ENCODE measurements at regions not wholly inside any gene's neighbourhood (a gene's known extent, or its start where the extent isn't known, plus 50 kb on each side); places are given as distances from the start of the nearest gene placed in this dataset.

DNA sequence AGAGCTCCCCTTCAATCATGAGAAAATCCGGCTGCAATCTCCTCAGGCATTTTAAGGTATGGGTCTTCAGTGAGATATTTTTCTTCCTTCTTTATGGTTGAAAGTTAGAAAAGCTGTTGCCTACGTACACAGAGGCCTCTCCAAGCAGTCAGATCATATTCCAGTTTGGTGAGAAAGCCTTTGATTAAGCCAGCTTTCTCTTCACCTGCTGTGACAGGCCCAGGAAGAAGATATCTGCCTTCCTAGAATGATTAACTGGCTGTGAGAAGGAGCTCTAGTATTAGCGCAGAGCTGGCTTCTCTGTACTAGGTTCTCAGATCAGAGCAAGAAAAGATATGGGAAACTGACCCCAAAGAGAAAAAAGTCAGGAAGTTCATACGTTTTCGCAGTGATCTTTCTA lies 585.0 kb upstream of the CHAC2 start:
- no peaks in the 10 kb centered on the region for H3K27me3 Mint-ChIP-seq
- peaks cover 0 to 18% (median 9%) of the 10 kb centered on the region in 3 donors for H3K4me1 Mint-ChIP-seq
- peak overlapping the region in 2 of 7 donors; percentile 13 to 17 for H3K4me3 Mint-ChIP-seq
- Histone ChIP-seq H3K27ac (ENCODE audit: low read depth, low read length) (no peak overlapping the region), H3K4me1 (ENCODE audit: insufficient read depth, low read length) (no peaks in the 10 kb centered on the region), H3K4me3 (ENCODE audit: low read length) (no peak overlapping the region), H3K36me3 (ENCODE audit: insufficient read depth, low read length) (no peaks in the 10 kb centered on the region), H3K9me3 (ENCODE audit: low read length) (no peaks in the 10 kb centered on the region), H3K27me3 (ENCODE audit: insufficient read depth, low read length, poor library complexity, severe bottlenecking) (no peaks in the 10 kb centered on the region)
- no peak for DNase-seq
- H3K27ac Mint-ChIP-seq, result peak overlapping the region in 5 of 8 donors; percentile 15 to 82 (median 60)
- ChIA-PET CTCF (no interaction called here), POLR2A (no interaction called here)
- no peaks in the 10 kb centered on the region for H3K9me3 Mint-ChIP-seq
- no peaks in the 10 kb centered on the region for H3K36me3 Mint-ChIP-seq

DNA sequence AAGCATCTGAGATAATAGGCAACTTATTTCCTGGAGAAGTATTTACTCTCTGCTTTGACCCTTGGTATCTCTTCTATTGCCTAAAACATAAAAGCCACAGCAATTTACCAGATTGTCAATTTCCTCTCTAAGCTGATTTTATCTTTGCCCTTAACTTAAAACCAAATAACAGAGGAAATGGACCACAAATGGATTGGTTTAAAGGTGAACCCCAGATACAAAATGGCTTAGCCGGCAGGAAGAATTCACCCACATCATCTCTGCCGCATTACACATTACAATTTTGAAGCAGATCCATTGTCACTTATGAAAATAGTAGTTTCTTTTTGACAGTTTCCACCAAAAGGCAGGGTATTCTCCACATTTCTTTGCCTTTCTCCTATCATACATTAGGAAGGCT lies 585.8 kb upstream of the CHAC2 start:
- Mint-ChIP-seq H3K27me3 (no peaks in the 10 kb centered on the region), H3K4me1 (peaks cover 0 to 18% (median 9%) of the 10 kb centered on the region in 3 donors), H3K9me3 (no peaks in the 10 kb centered on the region), H3K4me3 (peak overlapping the region in 3 of 7 donors; percentile 16 to 52 (median 51)), H3K36me3 (no peaks in the 10 kb centered on the region), H3K27ac (peak overlapping the region in 6 of 8 donors; percentile 15 to 82 (median 42))
- Histone ChIP-seq H3K27me3 (ENCODE audit: insufficient read depth, low read length, poor library complexity, severe bottlenecking) (no peaks in the 10 kb centered on the region), H3K27ac (ENCODE audit: low read depth, low read length) (no peak overlapping the region), H3K36me3 (ENCODE audit: insufficient read depth, low read length) (no peaks in the 10 kb centered on the region), H3K4me1 (ENCODE audit: insufficient read depth, low read length) (no peaks in the 10 kb centered on the region), H3K4me3 (ENCODE audit: low read length) (no peak overlapping the region), H3K9me3 (ENCODE audit: low read length) (no peaks in the 10 kb centered on the region)
- ChIA-PET POLR2A (no interaction called here), CTCF (no interaction called here)
- peak in 1 of 5 donors; percentile 11 for DNase-seq

DNA sequence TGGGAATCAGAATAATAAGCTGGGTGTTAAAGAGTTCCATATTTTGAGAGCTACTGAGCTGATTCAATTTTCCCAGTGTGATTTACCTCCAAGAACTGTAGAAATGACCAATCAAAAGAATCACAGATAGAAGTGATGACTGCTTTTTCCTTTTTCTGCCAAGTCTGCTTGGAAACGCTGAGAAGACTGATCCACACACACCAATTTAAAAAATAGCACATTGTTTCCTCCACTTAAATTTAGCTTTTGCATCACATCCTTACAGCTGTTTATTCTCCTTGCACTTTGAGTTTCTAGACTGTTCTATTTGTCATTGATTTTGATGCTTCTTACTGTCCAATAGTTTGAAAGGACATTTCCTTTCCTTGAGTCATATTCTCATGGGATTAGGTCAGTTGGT lies 590.3 kb upstream of the CHAC2 start:
- ChIA-PET CTCF (no interaction called here), POLR2A (no interaction called here)
- Mint-ChIP-seq H3K36me3 (no peaks in the 10 kb centered on the region), H3K4me3 (no peak overlapping the region), H3K4me1 (peaks cover 0 to 12% (median 9%) of the 10 kb centered on the region in 3 donors), H3K9me3 (peaks cover 0 to 1% (median 0%) of the 10 kb centered on the region in 5 donors), H3K27me3 (no peaks in the 10 kb centered on the region), H3K27ac (no peak overlapping the region)
- DNase-seq, result no peak
- Histone ChIP-seq H3K27ac (ENCODE audit: low read depth, low read length) (no peak overlapping the region), H3K4me1 (ENCODE audit: insufficient read depth, low read length) (no peaks in the 10 kb centered on the region), H3K36me3 (ENCODE audit: insufficient read depth, low read length) (no peaks in the 10 kb centered on the region), H3K27me3 (ENCODE audit: insufficient read depth, low read length, poor library complexity, severe bottlenecking) (no peaks in the 10 kb centered on the region), H3K9me3 (ENCODE audit: low read length) (no peaks in the 10 kb centered on the region), H3K4me3 (ENCODE audit: low read length) (no peak overlapping the region)

DNA sequence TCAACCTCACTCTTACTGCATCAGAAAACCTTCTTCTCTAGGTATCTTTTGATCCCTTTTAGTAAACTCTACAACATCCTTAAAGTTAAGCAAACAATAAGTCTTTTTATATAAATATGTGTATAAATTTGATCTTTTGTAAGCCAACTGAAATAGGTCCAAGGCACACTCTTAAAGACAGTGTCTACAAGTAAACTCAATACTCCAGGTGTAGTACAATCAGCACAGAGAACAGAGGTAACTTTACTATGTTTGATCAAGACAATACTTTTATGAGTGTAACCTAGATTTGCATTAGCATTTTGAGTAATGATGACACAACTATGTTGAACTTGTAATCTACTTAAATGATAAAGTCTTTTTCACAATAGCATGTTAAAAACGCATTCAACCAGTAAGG lies 593.1 kb upstream of the CHAC2 start:
- Mint-ChIP-seq H3K4me3 (no peak overlapping the region), H3K27me3 (no peaks in the 10 kb centered on the region), H3K4me1 (no peaks in the 10 kb centered on the region), H3K36me3 (peaks cover 0 to 3% (median 0%) of the 10 kb centered on the region in 3 donors), H3K9me3 (peaks cover 0 to 1% (median 0%) of the 10 kb centered on the region in 5 donors), H3K27ac (no peak overlapping the region)
- no peak for DNase-seq
- H3K36me3 ChIP-seq (ENCODE audit: insufficient read depth, low read length), result no peaks in the 10 kb centered on the region
- H3K4me1 ChIP-seq (ENCODE audit: insufficient read depth, low read length), result no peaks in the 10 kb centered on the region
- ChIA-PET CTCF (no interaction called here), POLR2A (no interaction called here)
- H3K27me3 ChIP-seq (ENCODE audit: insufficient read depth, low read length, poor library complexity, severe bottlenecking), result no peaks in the 10 kb centered on the region
- H3K4me3 ChIP-seq (ENCODE audit: low read length), result no peak overlapping the region
- no peak overlapping the region for H3K27ac ChIP-seq (ENCODE audit: low read depth, low read length)
- no peaks in the 10 kb centered on the region for H3K9me3 ChIP-seq (ENCODE audit: low read length)

DNA sequence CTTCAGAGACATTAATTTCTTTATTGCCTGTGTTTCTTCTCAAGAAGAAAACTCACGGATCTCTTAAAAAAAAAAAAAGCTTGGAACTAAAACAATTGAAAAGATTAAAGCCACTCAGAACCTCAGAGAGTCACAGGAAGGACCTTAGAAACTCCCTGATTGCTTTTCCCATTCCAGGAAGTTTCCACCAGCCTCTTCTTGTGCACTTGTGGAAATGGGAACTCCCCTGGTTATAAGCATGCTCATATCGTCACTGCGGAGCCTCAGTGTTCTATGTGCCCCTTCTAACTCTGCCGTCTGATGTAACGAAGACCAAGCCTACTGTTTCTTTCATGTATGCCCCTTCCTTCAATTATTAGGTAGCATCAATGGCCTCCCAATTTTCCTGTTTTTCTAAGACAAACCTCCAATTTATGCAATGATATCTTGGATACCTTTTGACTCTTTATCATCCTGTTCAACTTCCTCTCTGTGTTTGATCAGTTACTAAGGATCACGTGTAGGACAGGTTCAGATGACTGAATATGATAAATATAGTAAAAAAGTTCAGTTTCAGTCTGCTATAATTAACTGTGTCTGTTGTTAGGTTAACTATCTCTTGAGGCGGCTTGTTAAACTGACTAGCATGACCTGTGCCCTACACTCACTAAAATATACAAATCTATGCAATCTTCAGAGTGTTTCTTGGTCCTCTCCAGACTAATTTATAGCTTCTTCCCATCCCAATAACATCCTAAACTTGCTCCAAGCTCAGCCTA lies 593.7 kb upstream of the CHAC2 start:
- H3K4me3 Mint-ChIP-seq, result no peak overlapping the region
- ChIA-PET POLR2A (no interaction called here), CTCF (no interaction called here)
- H3K4me1 Mint-ChIP-seq, result no peaks in the 10 kb centered on the region
- no peaks in the 10 kb centered on the region for H3K27me3 ChIP-seq (ENCODE audit: insufficient read depth, low read length, poor library complexity, severe bottlenecking)
- no peaks in the 10 kb centered on the region for H3K27me3 Mint-ChIP-seq
- H3K9me3 ChIP-seq (ENCODE audit: low read length), result no peaks in the 10 kb centered on the region
- H3K9me3 Mint-ChIP-seq, result peaks cover 0 to 1% (median 0%) of the 10 kb centered on the region in 5 donors
- H3K27ac Mint-ChIP-seq, result no peak overlapping the region
- DNase-seq, result no peak
- no peaks in the 10 kb centered on the region for H3K36me3 ChIP-seq (ENCODE audit: insufficient read depth, low read length)
- H3K36me3 Mint-ChIP-seq, result peaks cover 0 to 3% (median 0%) of the 10 kb centered on the region in 3 donors
- no peaks in the 10 kb centered on the region for H3K4me1 ChIP-seq (ENCODE audit: insufficient read depth, low read length)
- no peak overlapping the region for H3K4me3 ChIP-seq (ENCODE audit: low read length)
- H3K27ac ChIP-seq (ENCODE audit: low read depth, low read length), result no peak overlapping the region

DNA sequence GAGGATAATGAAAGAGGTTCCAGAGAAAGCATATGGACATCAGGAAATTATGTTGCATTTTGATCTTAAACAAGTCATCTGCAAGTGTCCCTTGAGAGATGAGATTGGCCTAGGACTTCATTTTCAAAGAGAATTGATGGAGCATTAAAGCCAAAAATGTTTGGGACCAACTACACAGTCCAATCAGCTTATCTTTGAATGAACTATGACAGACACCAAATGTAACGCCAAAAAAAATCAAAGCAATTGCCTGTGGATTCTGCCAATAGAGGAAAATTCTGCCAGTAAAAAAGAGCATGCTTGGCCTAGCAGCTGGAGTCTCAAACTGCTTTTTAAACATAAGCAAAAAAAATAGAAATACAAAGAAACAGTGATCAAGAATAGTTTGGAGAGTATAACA lies 594.5 kb upstream of the CHAC2 start:
- ChIA-PET CTCF (no interaction called here), POLR2A (no interaction called here)
- no peaks in the 10 kb centered on the region for H3K4me1 Mint-ChIP-seq
- Histone ChIP-seq H3K9me3 (ENCODE audit: low read length) (no peaks in the 10 kb centered on the region), H3K4me3 (ENCODE audit: low read length) (no peak overlapping the region), H3K27me3 (ENCODE audit: insufficient read depth, low read length, poor library complexity, severe bottlenecking) (no peaks in the 10 kb centered on the region), H3K36me3 (ENCODE audit: insufficient read depth, low read length) (no peaks in the 10 kb centered on the region), H3K4me1 (ENCODE audit: insufficient read depth, low read length) (no peaks in the 10 kb centered on the region), H3K27ac (ENCODE audit: low read depth, low read length) (no peak overlapping the region)
- H3K9me3 Mint-ChIP-seq, result peaks cover 0 to 1% (median 0%) of the 10 kb centered on the region in 5 donors
- no peak overlapping the region for H3K27ac Mint-ChIP-seq
- DNase-seq, result no peak
- H3K4me3 Mint-ChIP-seq, result no peak overlapping the region
- H3K27me3 Mint-ChIP-seq, result no peaks in the 10 kb centered on the region
- peaks cover 0 to 3% (median 0%) of the 10 kb centered on the region in 3 donors for H3K36me3 Mint-ChIP-seq

DNA sequence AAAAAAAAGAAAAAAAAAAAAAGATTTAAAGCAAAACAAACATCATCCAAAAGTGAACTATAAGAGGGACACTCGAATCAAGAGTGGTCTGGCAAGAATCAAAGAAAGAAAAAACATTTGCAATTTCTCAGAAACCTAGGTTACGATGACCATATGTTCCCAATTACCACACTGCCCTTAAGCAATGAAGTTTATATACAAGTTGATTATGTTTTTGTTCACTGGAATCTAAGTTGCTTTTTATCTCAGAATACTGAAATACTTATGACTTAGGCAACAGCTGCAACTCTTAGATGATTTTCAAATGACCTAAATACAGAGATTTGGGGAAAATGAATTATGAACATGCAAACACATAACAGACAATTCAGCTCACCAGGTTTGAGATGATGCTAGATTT lies 597.1 kb upstream of the CHAC2 start:
- Histone ChIP-seq H3K27me3 (ENCODE audit: insufficient read depth, low read length, poor library complexity, severe bottlenecking) (no peaks in the 10 kb centered on the region), H3K9me3 (ENCODE audit: low read length) (no peaks in the 10 kb centered on the region), H3K27ac (ENCODE audit: low read depth, low read length) (no peak overlapping the region), H3K4me1 (ENCODE audit: insufficient read depth, low read length) (no peaks in the 10 kb centered on the region), H3K36me3 (ENCODE audit: insufficient read depth, low read length) (no peaks in the 10 kb centered on the region), H3K4me3 (ENCODE audit: low read length) (no peak overlapping the region)
- Mint-ChIP-seq H3K27ac (no peak overlapping the region), H3K36me3 (peaks cover 0 to 3% (median 0%) of the 10 kb centered on the region in 3 donors), H3K9me3 (peaks cover 0 to 3% (median 0%) of the 10 kb centered on the region in 5 donors), H3K4me1 (no peaks in the 10 kb centered on the region), H3K27me3 (no peaks in the 10 kb centered on the region), H3K4me3 (no peak overlapping the region)
- POLR2A ChIA-PET, result no interaction called here
- no peak for DNase-seq
- CTCF ChIA-PET, result no interaction called here

DNA sequence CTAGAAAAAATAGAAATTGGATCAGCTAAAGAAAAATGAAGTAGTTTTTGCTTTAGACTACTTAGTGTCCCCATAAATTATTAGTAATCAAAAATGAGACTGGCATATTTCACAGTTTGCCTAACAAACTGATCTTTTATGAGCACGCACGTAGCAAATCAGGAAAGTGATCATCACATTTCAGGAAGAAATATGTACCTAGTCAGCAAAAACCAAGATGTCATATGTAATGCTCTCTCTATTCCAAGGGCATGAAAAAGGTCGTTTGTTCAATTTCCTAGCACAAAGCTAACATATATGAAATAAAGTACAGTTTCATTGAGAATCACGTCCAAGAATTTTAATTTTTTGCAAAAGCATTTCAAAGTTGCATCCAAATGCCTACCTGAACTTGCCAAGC lies 600.4 kb upstream of the CHAC2 start:
- H3K36me3 Mint-ChIP-seq, result peaks cover 0 to 14% (median 0%) of the 10 kb centered on the region in 3 donors
- Histone ChIP-seq H3K27ac (ENCODE audit: low read depth, low read length) (no peak overlapping the region), H3K36me3 (ENCODE audit: insufficient read depth, low read length) (no peaks in the 10 kb centered on the region), H3K4me1 (ENCODE audit: insufficient read depth, low read length) (no peaks in the 10 kb centered on the region), H3K27me3 (ENCODE audit: insufficient read depth, low read length, poor library complexity, severe bottlenecking) (no peaks in the 10 kb centered on the region), H3K9me3 (ENCODE audit: low read length) (no peaks in the 10 kb centered on the region), H3K4me3 (ENCODE audit: low read length) (no peak overlapping the region)
- H3K4me3 Mint-ChIP-seq, result no peak overlapping the region
- DNase-seq, result no peak
- no peaks in the 10 kb centered on the region for H3K27me3 Mint-ChIP-seq
- no peaks in the 10 kb centered on the region for H3K4me1 Mint-ChIP-seq
- POLR2A ChIA-PET, result no interaction called here
- CTCF ChIA-PET, result no interaction called here
- peaks cover 0 to 15% (median 6%) of the 10 kb centered on the region in 5 donors for H3K9me3 Mint-ChIP-seq
- no peak overlapping the region for H3K27ac Mint-ChIP-seq

All from CD8-positive, alpha-beta memory T cell (primary cell).